HTR-8/SVneo (cell line): ENCODE measurements at regions not wholly inside any gene's neighbourhood (a gene's known extent, or its start where the extent isn't known, plus 50 kb on each side); places are given as distances from the start of the nearest gene placed in this dataset.
"Not testable (repeated sequence)": the region's sequence is repeated elsewhere in the genome, so short reads cannot be mapped to it uniquely, and the experiment has no call there.

Experiments
- DNase-seq: peaks from one replicate; pipeline ENCODE4 v3.0.0; 2011; ENCODE audit warnings: low spot score, mixed read lengths; ENCODE audit not compliant: insufficient read length
- FAIRE-seq: peaks from 2 replicates; lab custom pipeline; 2011; peaks lifted over from hg19 to GRCh38; lab: Jason Lieb, UNC

GRCh38 chr2:133624551-133624950, 56.3 kb upstream of the NCKAP5 start:
- FAIRE-seq, result no peak
- DNase-seq, result no peak

DNA sequence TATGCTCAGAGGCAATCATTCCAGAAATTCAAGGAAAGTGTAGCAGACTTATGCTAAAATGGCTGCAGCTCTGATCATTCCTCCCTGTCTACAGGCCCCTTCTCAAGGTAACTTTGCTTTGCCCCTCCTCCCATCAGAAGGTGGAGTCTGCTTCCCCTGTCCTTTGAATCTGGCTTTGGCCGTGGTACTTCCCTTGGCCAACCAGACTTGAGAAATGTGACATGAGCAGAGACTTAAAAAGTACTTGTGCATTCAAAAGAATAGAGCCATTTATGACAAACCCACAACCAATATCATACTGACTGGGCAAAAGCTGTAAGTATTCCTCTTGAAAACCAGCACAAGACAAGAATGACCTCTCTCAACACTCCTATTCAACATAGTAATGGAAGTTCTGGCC, 59.5 kb upstream of the NCKAP5 start:
- DNase-seq, result no peak
- FAIRE-seq, result no peak

- no peak for FAIRE-seq
- no peak for DNase-seq
Observed at GRCh38 chr2:133633309-133633708, 65.0 kb upstream of the NCKAP5 start.

- no peak for FAIRE-seq
Observed at GRCh38 chr2:133633881-133634409, 65.7 kb upstream of the NCKAP5 start.

GRCh38 chr2:133635131-133635530, 66.9 kb upstream of the NCKAP5 start:
- FAIRE-seq (no peak), DNase-seq (no peak)

More at GRCh38 chr2:133633881-133634409, 65.7 kb upstream of the NCKAP5 start:
- no peak for DNase-seq

- FAIRE-seq (no peak), DNase-seq (no peak)
Observed at GRCh38 chr2:133636287-133636686, 68.0 kb upstream of the NCKAP5 start.

- FAIRE-seq (no peak), DNase-seq (no peak)
Observed at GRCh38 chr2:133640103-133640502, 71.8 kb upstream of the NCKAP5 start.

- no peak for DNase-seq
- no peak for FAIRE-seq
Observed at GRCh38 chr2:133641497-133641896, 73.2 kb upstream of the NCKAP5 start.

DNA sequence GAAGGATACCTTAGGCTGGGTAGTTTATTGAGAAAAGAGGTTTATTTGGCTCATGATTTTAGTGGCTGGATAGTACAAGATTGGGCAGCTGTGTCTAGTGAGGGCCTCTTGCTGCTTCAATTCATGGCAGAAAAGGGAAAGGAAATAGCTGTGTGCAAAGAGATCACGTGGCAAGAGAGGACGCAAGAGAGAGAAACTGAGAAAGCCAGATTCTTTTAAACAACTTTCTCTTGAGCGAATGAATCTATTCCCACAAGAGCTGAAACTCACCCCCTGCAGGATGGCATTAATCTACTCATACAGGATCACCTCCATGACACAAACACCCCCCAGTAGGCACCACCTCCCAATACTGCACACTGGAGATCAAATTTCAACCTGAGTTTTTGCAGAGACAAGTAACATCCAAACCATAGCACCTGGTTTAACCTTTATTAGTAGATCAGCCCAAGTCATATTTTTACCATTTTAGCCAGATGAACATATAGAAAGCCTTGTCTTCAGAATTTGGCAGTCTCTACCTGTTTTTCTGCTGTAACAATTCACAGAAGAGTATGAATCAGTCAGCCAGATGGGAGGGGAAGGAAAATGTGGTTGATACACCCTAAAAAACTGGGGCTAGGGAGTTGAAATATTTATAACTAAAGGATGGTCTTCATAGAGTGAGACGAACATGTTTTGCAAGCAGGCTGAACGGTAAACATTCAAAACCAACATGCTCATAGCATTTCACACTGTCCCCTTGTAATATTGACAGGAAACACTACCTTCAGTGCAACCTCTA, 73.9 kb upstream of the NCKAP5 start:
- DNase-seq (no peak), FAIRE-seq (peak; percentile 46)

GRCh38 chr2:133642791-133643191, 74.5 kb upstream of the NCKAP5 start:
- DNase-seq (no peak), FAIRE-seq (no peak)

DNA sequence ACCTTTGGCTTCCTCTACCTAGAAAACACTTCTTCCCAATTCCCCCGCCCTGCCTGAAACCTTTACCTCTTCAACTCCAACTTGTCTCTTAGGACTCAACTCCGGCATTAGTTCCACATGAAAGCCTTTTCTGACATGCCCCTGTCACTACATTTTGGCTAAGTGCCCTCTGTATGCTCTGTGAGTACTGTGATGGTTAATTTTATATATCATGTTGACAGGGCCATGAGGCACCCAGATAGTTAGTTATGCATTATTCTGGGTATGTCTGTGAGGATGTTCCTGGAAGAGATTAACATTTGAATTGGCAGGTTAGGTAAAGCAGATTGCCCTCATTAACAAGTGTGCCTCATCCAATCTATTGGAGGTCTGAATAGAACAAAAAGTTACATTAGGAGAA, 75.6 kb upstream of the NCKAP5 start:
- FAIRE-seq (no peak), DNase-seq (no peak)

DNA sequence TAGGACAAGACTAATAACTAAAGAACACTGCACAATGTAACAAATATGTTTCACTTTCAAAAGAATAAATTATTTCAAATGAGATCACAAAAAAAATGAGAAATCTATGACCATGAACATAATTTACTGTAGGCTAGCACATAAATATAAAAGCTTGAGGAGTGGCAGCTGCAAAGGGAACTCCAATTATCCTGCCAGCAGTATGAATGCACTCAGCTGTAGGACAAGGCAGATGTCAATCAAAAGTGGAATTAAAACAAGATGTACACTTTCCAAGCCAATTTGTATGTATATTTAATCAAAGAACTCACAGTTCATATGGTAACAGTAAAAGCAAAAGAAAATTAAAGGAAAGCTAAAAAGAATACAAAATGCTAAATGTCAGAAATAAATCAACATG, 76.6 kb upstream of the NCKAP5 start:
- FAIRE-seq (no peak), DNase-seq (no peak)

GRCh38 chr2:133647386-133647785, 79.1 kb upstream of the NCKAP5 start:
- not testable (repeated sequence) for DNase-seq, FAIRE-seq

GRCh38 chr2:133651861-133652260, 83.6 kb upstream of the NCKAP5 start:
- FAIRE-seq (no peak), DNase-seq (no peak)

GRCh38 chr2:133652398-133652797, 84.1 kb upstream of the NCKAP5 start:
- no peak for DNase-seq
- no peak for FAIRE-seq

GRCh38 chr2:133653056-133653455, 84.8 kb upstream of the NCKAP5 start:
- FAIRE-seq, result no peak
- no peak for DNase-seq

DNA sequence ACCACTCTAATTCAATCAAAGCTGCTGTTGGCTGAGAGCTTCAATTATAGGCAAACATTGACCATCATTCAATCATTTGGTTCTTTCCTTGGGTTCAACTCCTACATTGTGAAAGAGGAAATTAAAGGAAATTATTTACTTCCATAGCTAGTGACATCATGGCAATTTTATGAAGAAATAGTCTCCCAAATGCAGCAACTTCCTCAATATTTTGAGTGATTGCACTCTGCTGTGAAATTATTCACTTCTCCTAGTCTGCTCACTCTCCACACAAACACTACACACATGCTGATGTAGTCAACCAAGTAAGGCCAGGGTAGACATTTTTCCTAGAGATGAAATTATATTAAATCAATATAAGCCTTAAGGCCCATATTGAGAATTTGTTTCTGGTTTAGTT, 86.7 kb upstream of the NCKAP5 start:
- FAIRE-seq (no peak), DNase-seq (no peak)

DNA sequence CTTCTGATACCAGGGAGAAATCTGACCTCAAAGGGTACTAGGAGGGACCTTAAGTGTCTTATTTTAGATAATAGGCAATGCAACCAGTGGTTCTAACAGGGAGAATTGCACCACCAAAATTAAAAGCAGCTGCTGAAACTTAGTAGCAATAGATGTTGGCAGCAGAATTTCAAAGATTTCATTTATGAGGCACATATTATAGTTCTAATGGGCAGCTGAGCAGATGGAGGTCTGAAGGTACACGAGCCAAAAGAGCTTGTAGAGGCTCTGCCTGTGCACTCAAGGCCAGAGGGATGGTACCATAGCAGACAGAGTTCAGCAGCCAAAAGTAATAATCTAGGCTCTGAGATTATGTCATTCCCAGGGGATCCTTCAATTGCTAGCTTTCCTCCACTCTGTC, 87.3 kb upstream of the NCKAP5 start:
- no peak for DNase-seq
- no peak for FAIRE-seq

GRCh38 chr2:133657591-133657990, 89.3 kb upstream of the NCKAP5 start:
- peak; percentile 39 for DNase-seq
- no peak for FAIRE-seq

DNA sequence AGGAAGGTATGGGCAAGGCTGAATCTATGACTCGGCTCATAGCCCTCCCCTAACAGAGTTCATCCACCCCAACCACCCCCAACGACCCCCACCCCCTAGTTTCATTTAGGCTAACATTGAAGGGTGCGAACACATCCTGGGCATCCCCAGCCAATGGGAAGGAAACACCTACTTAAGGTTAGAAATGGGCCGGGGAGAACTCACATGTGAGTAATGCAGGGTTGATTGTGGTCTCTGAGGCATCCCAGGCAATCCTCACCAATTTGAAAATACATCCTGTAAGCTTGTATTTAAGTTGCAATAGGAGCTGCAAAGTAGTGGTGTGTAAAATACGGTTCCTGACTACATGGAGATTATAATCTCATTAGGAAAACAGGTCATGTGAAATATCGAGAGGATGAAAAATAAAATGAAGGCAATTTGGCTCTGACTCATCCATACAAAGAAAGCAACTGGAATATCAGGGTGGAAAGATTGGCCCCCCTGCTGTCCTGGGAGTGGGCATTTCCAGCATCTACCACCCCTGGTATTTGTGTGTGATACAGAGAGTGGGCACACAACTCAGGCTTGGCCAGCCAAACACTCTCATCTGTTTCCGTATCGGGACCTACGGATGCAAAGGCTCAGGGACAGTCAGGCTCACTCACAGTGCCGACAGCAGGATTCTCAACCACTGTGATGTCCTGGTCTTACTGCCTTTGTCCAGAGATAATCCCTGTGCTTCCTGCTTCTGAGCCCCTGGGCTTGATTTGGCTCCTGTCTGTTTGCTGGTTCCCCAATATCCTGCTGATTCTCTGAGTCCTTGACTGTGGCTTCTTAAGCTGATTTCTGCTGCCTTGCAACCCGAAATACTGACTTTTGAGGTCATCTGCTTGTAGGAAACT, 90.0 kb upstream of the NCKAP5 start:
- FAIRE-seq, result peak; percentile 26
- peak; percentile 26 for DNase-seq

DNA sequence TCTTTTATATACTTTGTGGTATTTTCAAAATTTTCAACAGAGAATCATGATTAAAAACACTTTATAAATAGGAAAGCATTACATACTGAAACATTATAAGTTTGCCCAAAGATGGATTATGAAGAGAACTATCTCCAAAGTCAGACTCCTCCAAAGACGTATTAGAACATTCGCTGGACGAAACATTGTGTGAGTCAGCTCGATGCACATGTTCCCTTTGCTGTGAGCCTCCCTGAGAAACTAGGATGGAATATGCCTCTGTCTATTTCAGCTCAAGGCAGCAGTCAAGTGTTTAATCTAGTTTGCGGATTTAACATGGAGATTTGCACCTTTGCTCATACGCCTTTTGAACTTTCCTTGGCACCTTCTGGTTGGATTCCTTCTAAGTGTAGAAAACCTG, 92.2 kb upstream of the NCKAP5 start:
- DNase-seq, result no peak
- FAIRE-seq, result no peak
